Vagina (tissue), 2 donors: ENCODE measurements at regions not wholly inside any gene's neighbourhood (a gene's known extent, or its start where the extent isn't known, plus 50 kb on each side); places are given as distances from the start of the nearest gene placed in this dataset.

ENCODE experiments used
- DNase-seq, 2 donors: peaks; one replicate each; pipeline ENCODE4 v3.0.0-alpha.2; 2017; ENCODE audit errors: extremely low spot score in 2 of 2
- H3K27ac ChIP-seq: fragments of 200-600 bp; sonication (generic); one replicate; pipeline ENCODE4 v1.5.1; 2019
- H3K27me3 ChIP-seq: fragments of 200-600 bp; sonication (generic); one replicate; pipeline ENCODE4 v1.5.1; 2019
- H3K36me3 ChIP-seq, 2 donors: fragments of 200-600 bp; sonication (generic); one replicate each; pipeline ENCODE4 v1.5.1; 2017 to 2019
- H3K4me1 ChIP-seq: fragments of 200-600 bp; sonication (generic); one replicate; pipeline ENCODE4 v1.5.1; 2019
- H3K4me3 ChIP-seq, 2 donors: fragments of 200-600 bp; sonication (generic); 1 replicate in 1 of 2; 2 replicates in 1 of 2; pipeline ENCODE4 v1.5.1; 2016 to 2019
- H3K9me3 ChIP-seq: fragments of 200-600 bp; sonication (generic); one replicate; pipeline ENCODE4 v1.5.1; 2019
- CTCF ChIP-seq, 3 experiments: fragments of 450-650 bp in 2 of 3; fragments of 200-600 bp in 1 of 3; sonication (generic) in 1 of 3; IDR thresholded peaks; one replicate each; pipeline ENCODE4 v1.5.1; 2017 to 2019; ENCODE audit warnings: antibody characterized with exemption in 3 of 3, mild to moderate bottlenecking in 2 of 3, moderate library complexity in 2 of 3
- POLR2A ChIP-seq, 2 donors: fragments of 450-650 bp; IDR thresholded peaks; one replicate each; pipeline ENCODE4 v1.6.1; 2017; ENCODE audit warnings: antibody characterized with exemption in 2 of 2, mild to moderate bottlenecking in 2 of 2, moderate library complexity in 2 of 2
- POLR2AphosphoS5 ChIP-seq, 2 donors: sonication (generic); formaldehyde crosslinking; IDR thresholded peaks; one replicate each; pipeline ENCODE4 v1.9.0; 2017; ENCODE audit warnings: antibody characterized with exemption in 2 of 2, mild to moderate bottlenecking in 2 of 2, low read depth in 1 of 2; ENCODE audit not compliant: insufficient read depth in 1 of 2
- intact Hi-C: fragments of 100-400 bp; cut with DNase I; formaldehyde crosslinking; loops from one replicate; pipeline ENCODE4 v1.15.1; 2023

GRCh38 chr14:46596236-46596635 is 55.3 kb downstream of the RPL10L start:
- Histone ChIP-seq H3K27ac (no peak overlapping the region), H3K4me1 (no peaks in the 10 kb centered on the region), H3K27me3 (no peaks in the 10 kb centered on the region), H3K36me3 (no peaks in the 10 kb centered on the region), H3K4me3 (no peak overlapping the region), H3K9me3 (no peaks in the 10 kb centered on the region)
- no peak for DNase-seq
- TF ChIP-seq POLR2AphosphoS5 (IDR thresholded peaks at IDR 0.05; ENCODE audit: insufficient read depth in 1 of 2, low read depth in 1 of 2) (no peak), CTCF (IDR thresholded peaks at IDR 0.05) (no peak), POLR2A (IDR thresholded peaks at IDR 0.05) (no peak)
- intact Hi-C loops: no loop called here

- Histone ChIP-seq H3K4me1 (no peaks in the 10 kb centered on the region), H3K27ac (no peak overlapping the region), H3K36me3 (no peaks in the 10 kb centered on the region), H3K4me3 (no peak overlapping the region), H3K9me3 (no peaks in the 10 kb centered on the region), H3K27me3 (no peaks in the 10 kb centered on the region)
- no peak for DNase-seq
- TF ChIP-seq POLR2A (IDR thresholded peaks at IDR 0.05) (no peak), CTCF (IDR thresholded peaks at IDR 0.05) (no peak), POLR2AphosphoS5 (IDR thresholded peaks at IDR 0.05; ENCODE audit: insufficient read depth in 1 of 2, low read depth in 1 of 2) (no peak)
- intact Hi-C loops: no loop called here
Measured at GRCh38 chr14:46582826-46583225, 68.8 kb downstream of the RPL10L start.

- Histone ChIP-seq H3K27me3 (no peaks in the 10 kb centered on the region), H3K27ac (no peak overlapping the region), H3K4me3 (no peak overlapping the region), H3K9me3 (no peaks in the 10 kb centered on the region), H3K4me1 (no peaks in the 10 kb centered on the region), H3K36me3 (no peaks in the 10 kb centered on the region)
- intact Hi-C loops: no loop called here
- DNase-seq: no peak
- TF ChIP-seq CTCF (IDR thresholded peaks at IDR 0.05) (no peak), POLR2A (IDR thresholded peaks at IDR 0.05) (no peak), POLR2AphosphoS5 (IDR thresholded peaks at IDR 0.05; ENCODE audit: insufficient read depth in 1 of 2, low read depth in 1 of 2) (no peak)
Measured at GRCh38 chr14:46581036-46581671, 70.4 kb downstream of the RPL10L start.

- intact Hi-C loops: no loop called here
- no peaks in the 10 kb centered on the region for H3K9me3 ChIP-seq
- H3K27ac ChIP-seq: no peak overlapping the region
- H3K4me1 ChIP-seq: no peaks in the 10 kb centered on the region
- H3K27me3 ChIP-seq: no peaks in the 10 kb centered on the region
- no peak for DNase-seq
- H3K36me3 ChIP-seq: no peaks in the 10 kb centered on the region
- TF ChIP-seq CTCF (IDR thresholded peaks at IDR 0.05): no peak
- no peak for TF ChIP-seq POLR2A (IDR thresholded peaks at IDR 0.05)
- TF ChIP-seq POLR2AphosphoS5 (IDR thresholded peaks at IDR 0.05; ENCODE audit: insufficient read depth in 1 of 2, low read depth in 1 of 2): no peak
- H3K4me3 ChIP-seq: no peak overlapping the region
Measured at GRCh38 chr14:46574978-46575375, 76.6 kb downstream of the RPL10L start.

GRCh38 chr14:46574221-46574977 is 77.2 kb downstream of the RPL10L start:
- H3K27ac ChIP-seq: no peak overlapping the region
- H3K4me1 ChIP-seq: no peaks in the 10 kb centered on the region
- no peaks in the 10 kb centered on the region for H3K9me3 ChIP-seq
- TF ChIP-seq POLR2AphosphoS5 (IDR thresholded peaks at IDR 0.05; ENCODE audit: insufficient read depth in 1 of 2, low read depth in 1 of 2): no peak
- TF ChIP-seq CTCF (IDR thresholded peaks at IDR 0.05): no peak
- TF ChIP-seq POLR2A (IDR thresholded peaks at IDR 0.05): no peak
- intact Hi-C loops: no loop called here
- H3K4me3 ChIP-seq: no peak overlapping the region
- H3K36me3 ChIP-seq: no peaks in the 10 kb centered on the region
- no peak for DNase-seq
- H3K27me3 ChIP-seq: no peaks in the 10 kb centered on the region
